ENCODE measurements at regions not wholly inside any gene's neighbourhood (a gene's known extent, or its start where the extent isn't known, plus 50 kb on each side); places are given as distances from the start of the nearest gene placed in this dataset.
"Not testable (repeated sequence)": the region's sequence is repeated elsewhere in the genome, so short reads cannot be mapped to it uniquely, and the experiment has no call there.

- DNase-seq: no peak
Observed at GRCh38 chr1:66462313-66462712, 71.6 kb upstream of the SGIP1 start.

GRCh38 chr1:66464351-66464750 lies 69.6 kb upstream of the SGIP1 start:
- DNase-seq: no peak

- DNase-seq: no peak
Observed at GRCh38 chr1:66464802-66465201, 69.2 kb upstream of the SGIP1 start.

GRCh38 chr1:66466695-66467094 lies 67.3 kb upstream of the SGIP1 start:
- not testable (repeated sequence) for DNase-seq

- DNase-seq: no peak
Observed at GRCh38 chr1:66468722-66469121, 65.2 kb upstream of the SGIP1 start.

- DNase-seq: no peak
Observed at GRCh38 chr1:66475940-66476339, 58.0 kb upstream of the SGIP1 start.

GRCh38 chr1:66476774-66477173 lies 57.2 kb upstream of the SGIP1 start:
- no peak for DNase-seq

GRCh38 chr1:66478116-66478515 lies 55.8 kb upstream of the SGIP1 start:
- no peak for DNase-seq

- DNase-seq: no peak
Observed at GRCh38 chr1:66480162-66480561, 53.8 kb upstream of the SGIP1 start.

- DNase-seq: not testable (repeated sequence)
Observed at GRCh38 chr1:66481215-66481614, 52.7 kb upstream of the SGIP1 start.

Data from activated naive CD4-positive, alpha-beta T cell treated with Interleukin-2 at 50 U/mL for 16 hours (primary cell).